T-cell (primary cell): ENCODE measurements at regions not wholly inside any gene's neighbourhood (a gene's known extent, or its start where the extent isn't known, plus 50 kb on each side); places are given as distances from the start of the nearest gene placed in this dataset.

Experiments
- ATAC-seq, 4 experiments: fragments of 200-7000 bp in 3 of 4; fragments of 150-1000 bp in 1 of 4; cut with Tn5 transposase; replicated peaks in 1 of 4; 1 replicate in 3 of 4; 2 replicates in 1 of 4; pipeline ENCODE4 v1.10.0; 2021; ENCODE audit warnings: moderate library complexity in 3 of 4, mild to moderate bottlenecking in 2 of 4, moderate number of reproducible peaks in 1 of 4
- CTCF ChIA-PET, 2 donors: fragments of 300-600 bp; sonication (Branson Sonifier 250); formaldehyde crosslinking; loops; one replicate each; lab custom pipeline; 2022; ENCODE audit warnings: antibody characterized with exemption in 2 of 2; lab: Charles Lee
- POLR2A ChIA-PET, 2 donors: fragments of 300-600 bp; sonication (Branson Sonifier 250); formaldehyde crosslinking; loops; one replicate each; lab custom pipeline; 2022; ENCODE audit warnings: antibody characterized with exemption in 2 of 2; lab: Charles Lee
- DNase-seq, 35 experiments: peaks; one replicate each; pipeline versions ENCODE4 v3.0.0 to v3.0.0-alpha.2; 2013 to 2023
- H3K27ac ChIP-seq: one replicate; pipeline ENCODE4 v1.5.1; 2013; ENCODE audit warnings: low read length
- H3K27me3 ChIP-seq, 2 experiments: replicated peaks in 1 of 2; 1 replicate in 1 of 2; 2 replicates in 1 of 2; pipeline versions ENCODE4 v1.6.1 to v1.7.0; 2013; ENCODE audit warnings: low read length in 1 of 2, mixed read lengths in 1 of 2; ENCODE audit not compliant: control insufficient read depth in 2 of 2, insufficient read depth in 2 of 2; ENCODE audit errors: extremely low read depth in 1 of 2
- H3K36me3 ChIP-seq, 2 donors: 1 replicate in 1 of 2; 2 replicates in 1 of 2; pipeline versions ENCODE4 v1.6.1 to v1.7.0; 2013; ENCODE audit warnings: low read length in 1 of 2; ENCODE audit not compliant: control insufficient read depth in 2 of 2, insufficient read depth in 1 of 2; ENCODE audit errors: extremely low read depth in 1 of 2
- H3K4me1 ChIP-seq, 2 experiments: 1 replicate in 1 of 2; 2 replicates in 1 of 2; pipeline versions ENCODE4 v1.6.1 to v1.7.0; 2013; ENCODE audit warnings: low read length in 2 of 2, mixed read lengths in 1 of 2; ENCODE audit not compliant: insufficient read depth in 2 of 2, control insufficient read depth in 1 of 2; ENCODE audit errors: extremely low read depth in 1 of 2
- H3K4me3 ChIP-seq, 2 donors: 1 replicate in 1 of 2; 2 replicates in 1 of 2; pipeline versions ENCODE4 v1.5.1 to v1.7.0; 2013; ENCODE audit warnings: mild to moderate bottlenecking in 2 of 2, low read length in 1 of 2, moderate library complexity in 1 of 2; ENCODE audit not compliant: control insufficient read depth in 1 of 2; ENCODE audit errors: extremely low read depth in 1 of 2
- H3K9me3 ChIP-seq: 2 replicates; pipeline ENCODE4 v1.7.0; 2013
- H3K27ac Mint-ChIP-seq, 2 donors: one replicate each; pipeline ENCODE4 v1.8.0; 2020 to 2021; ENCODE audit warnings: mild to moderate bottlenecking in 2 of 2, mixed read lengths in 2 of 2
- H3K27me3 Mint-ChIP-seq, 2 donors: one replicate each; pipeline ENCODE4 v1.8.0; 2021 to 2022; ENCODE audit warnings: mixed read lengths in 2 of 2
- H3K36me3 Mint-ChIP-seq: one replicate; pipeline ENCODE4 v1.8.0; 2021; ENCODE audit warnings: mixed read lengths
- H3K4me1 Mint-ChIP-seq, 3 donors: one replicate each; pipeline ENCODE4 v1.8.0; 2020 to 2022; ENCODE audit warnings: mixed read lengths in 3 of 3, mild to moderate bottlenecking in 1 of 3
- H3K4me3 Mint-ChIP-seq, 3 donors: one replicate each; pipeline ENCODE4 v1.8.0; 2020 to 2022; ENCODE audit warnings: mild to moderate bottlenecking in 3 of 3, mixed read lengths in 3 of 3, moderate library complexity in 3 of 3
- H3K9me3 Mint-ChIP-seq, 3 donors: one replicate each; pipeline ENCODE4 v1.8.0; 2020 to 2022; ENCODE audit warnings: mixed read lengths in 3 of 3
- WGBS: methylation state at CpG from one replicate; pipeline ENCODE4 v1.1.5; 2013; ENCODE audit warnings: missing lambda C conversion rate; ENCODE audit not compliant: insufficient coverage; 5-methylcytosine and 5-hydroxymethylcytosine counted together

GRCh38 chr14:86363047-86363446, 833.1 kb downstream of the FLRT2 start:
- Mint-ChIP-seq H3K4me1 (no peaks in the 10 kb centered on the region), H3K4me3 (no peak overlapping the region), H3K9me3 (no peaks in the 10 kb centered on the region), H3K36me3 (no peaks in the 10 kb centered on the region), H3K27me3 (no peaks in the 10 kb centered on the region), H3K27ac (no peak overlapping the region)
- no peaks in the 10 kb centered on the region for H3K9me3 ChIP-seq
- CTCF ChIA-PET, result no interaction called here
- H3K36me3 ChIP-seq, result no peaks in the 10 kb centered on the region
- ATAC-seq (no peak), DNase-seq (no peak)
- 100% methylated on average over 1 of the region's 4 CpGs for WGBS
- no peaks in the 10 kb centered on the region for H3K27me3 ChIP-seq
- no peak overlapping the region for H3K27ac ChIP-seq
- POLR2A ChIA-PET, result no interaction called here
- no peak overlapping the region for H3K4me3 ChIP-seq
- H3K4me1 ChIP-seq, result no peaks in the 10 kb centered on the region

- H3K27me3 Mint-ChIP-seq, result no peaks in the 10 kb centered on the region
- Histone ChIP-seq H3K9me3 (no peaks in the 10 kb centered on the region), H3K4me3 (no peak overlapping the region), H3K27me3 (no peaks in the 10 kb centered on the region), H3K27ac (no peak overlapping the region), H3K4me1 (no peaks in the 10 kb centered on the region), H3K36me3 (no peaks in the 10 kb centered on the region)
- ATAC-seq (no peak), DNase-seq (no peak)
- no peak overlapping the region for H3K27ac Mint-ChIP-seq
- no peaks in the 10 kb centered on the region for H3K4me1 Mint-ChIP-seq
- ChIA-PET POLR2A (no interaction called here), CTCF (no interaction called here)
- WGBS, result no CpG with 5 or more reads among the region's 3 CpGs
- H3K4me3 Mint-ChIP-seq, result no peak overlapping the region
- no peaks in the 10 kb centered on the region for H3K36me3 Mint-ChIP-seq
- H3K9me3 Mint-ChIP-seq, result peaks cover 0 to 4% (median 0%) of the 10 kb centered on the region in 3 donors
Measured at GRCh38 chr14:86357876-86358275, 827.9 kb downstream of the FLRT2 start.

GRCh38 chr14:86357119-86357518, 827.2 kb downstream of the FLRT2 start:
- no peaks in the 10 kb centered on the region for H3K36me3 ChIP-seq
- ATAC-seq (no peak), DNase-seq (no peak)
- Mint-ChIP-seq H3K4me1 (no peaks in the 10 kb centered on the region), H3K27me3 (no peaks in the 10 kb centered on the region), H3K4me3 (no peak overlapping the region), H3K9me3 (peaks cover 0 to 4% (median 0%) of the 10 kb centered on the region in 3 donors), H3K36me3 (no peaks in the 10 kb centered on the region), H3K27ac (no peak overlapping the region)
- H3K4me1 ChIP-seq, result no peaks in the 10 kb centered on the region
- WGBS, result no CpG with 5 or more reads among the region's 3 CpGs
- no peaks in the 10 kb centered on the region for H3K9me3 ChIP-seq
- no peaks in the 10 kb centered on the region for H3K27me3 ChIP-seq
- ChIA-PET CTCF (no interaction called here), POLR2A (no interaction called here)
- H3K27ac ChIP-seq, result no peak overlapping the region
- no peak overlapping the region for H3K4me3 ChIP-seq

- H3K4me3 ChIP-seq, result no peak overlapping the region
- POLR2A ChIA-PET, result no interaction called here
- WGBS, result 100% methylated on average over 1 of the region's 3 CpGs
- H3K27ac Mint-ChIP-seq, result no peak overlapping the region
- H3K36me3 Mint-ChIP-seq, result no peaks in the 10 kb centered on the region
- no peak for ATAC-seq
- CTCF ChIA-PET, result no interaction called here
- H3K27me3 ChIP-seq, result no peaks in the 10 kb centered on the region
- H3K9me3 ChIP-seq, result no peaks in the 10 kb centered on the region
- no peaks in the 10 kb centered on the region for H3K4me1 ChIP-seq
- peaks cover 3 to 10% (median 5%) of the 10 kb centered on the region in 3 donors for H3K4me1 Mint-ChIP-seq
- no peaks in the 10 kb centered on the region for H3K27me3 Mint-ChIP-seq
- H3K4me3 Mint-ChIP-seq, result peak overlapping the region in 1 of 3 donors; percentile 22
- H3K36me3 ChIP-seq, result no peaks in the 10 kb centered on the region
- no peak for DNase-seq
- H3K9me3 Mint-ChIP-seq, result peaks cover 5 to 10% (median 6%) of the 10 kb centered on the region in 3 donors
- H3K27ac ChIP-seq, result no peak overlapping the region
Measured at GRCh38 chr14:86346818-86347384, 817.0 kb downstream of the FLRT2 start.

GRCh38 chr14:86334355-86334754, 804.4 kb downstream of the FLRT2 start:
- DNase-seq (no peak), ATAC-seq (no peak)
- Histone ChIP-seq H3K4me1 (no peaks in the 10 kb centered on the region), H3K27me3 (no peaks in the 10 kb centered on the region), H3K36me3 (no peaks in the 10 kb centered on the region), H3K27ac (no peak overlapping the region), H3K9me3 (no peaks in the 10 kb centered on the region), H3K4me3 (no peak overlapping the region)
- ChIA-PET POLR2A (interaction anchor here in 1 of 2 donors (0.7 kb wide), 1 partner anchor 29 kb away, joined by 5 read pairs; no protein-coding TSS in a partner anchor), CTCF (no interaction called here)
- H3K9me3 Mint-ChIP-seq, result peaks cover 0 to 7% (median 5%) of the 10 kb centered on the region in 3 donors
- H3K27me3 Mint-ChIP-seq, result no peaks in the 10 kb centered on the region
- no peaks in the 10 kb centered on the region for H3K36me3 Mint-ChIP-seq
- no CpG with 5 or more reads among the region's 3 CpGs for WGBS
- H3K4me1 Mint-ChIP-seq, result no peaks in the 10 kb centered on the region
- no peak overlapping the region for H3K4me3 Mint-ChIP-seq
- no peak overlapping the region for H3K27ac Mint-ChIP-seq

GRCh38 chr14:86333493-86333892, 803.5 kb downstream of the FLRT2 start:
- ChIA-PET CTCF (no interaction called here), POLR2A (interaction anchor here in 1 of 2 donors (0.7 kb wide), 1 partner anchor 28 kb away, joined by 5 read pairs; no protein-coding TSS in a partner anchor)
- no peaks in the 10 kb centered on the region for H3K36me3 Mint-ChIP-seq
- no peak overlapping the region for H3K27ac Mint-ChIP-seq
- Histone ChIP-seq H3K4me1 (no peaks in the 10 kb centered on the region), H3K27me3 (no peaks in the 10 kb centered on the region), H3K9me3 (no peaks in the 10 kb centered on the region), H3K4me3 (no peak overlapping the region), H3K36me3 (no peaks in the 10 kb centered on the region), H3K27ac (no peak overlapping the region)
- H3K4me1 Mint-ChIP-seq, result no peaks in the 10 kb centered on the region
- no peak overlapping the region for H3K4me3 Mint-ChIP-seq
- DNase-seq, result no peak
- no peak for ATAC-seq
- WGBS, result 83% methylated on average over 1 of the region's 1 CpG
- H3K9me3 Mint-ChIP-seq, result peaks cover 5 to 7% (median 5%) of the 10 kb centered on the region in 3 donors
- no peaks in the 10 kb centered on the region for H3K27me3 Mint-ChIP-seq

GRCh38 chr14:86331341-86331740, 801.4 kb downstream of the FLRT2 start:
- no peak for ATAC-seq
- Mint-ChIP-seq H3K27me3 (no peaks in the 10 kb centered on the region), H3K4me1 (no peaks in the 10 kb centered on the region), H3K9me3 (peaks cover 5 to 8% (median 5%) of the 10 kb centered on the region in 3 donors), H3K36me3 (no peaks in the 10 kb centered on the region), H3K4me3 (no peak overlapping the region), H3K27ac (no peak overlapping the region)
- no peak for DNase-seq
- H3K27ac ChIP-seq, result no peak overlapping the region
- H3K4me1 ChIP-seq, result no peaks in the 10 kb centered on the region
- CTCF ChIA-PET, result no interaction called here
- WGBS, result no CpG with 5 or more reads among the region's 3 CpGs
- POLR2A ChIA-PET, result no interaction called here
- no peaks in the 10 kb centered on the region for H3K27me3 ChIP-seq
- H3K36me3 ChIP-seq, result no peaks in the 10 kb centered on the region
- H3K9me3 ChIP-seq, result no peaks in the 10 kb centered on the region
- H3K4me3 ChIP-seq, result no peak overlapping the region
